Thymus (tissue), 11 donors: ENCODE measurements at regions not wholly inside any gene's neighbourhood (a gene's known extent, or its start where the extent isn't known, plus 50 kb on each side); places are given as distances from the start of the nearest gene placed in this dataset.

Experiments
- DNase-seq, 9 donors: peaks; one replicate each; pipeline ENCODE4 v3.0.0-alpha.2; 2013; ENCODE audit warnings: low spot score in 9 of 9, low read depth in 6 of 9, missing footprints in 1 of 9
- H3K27ac ChIP-seq, 2 donors: one replicate each; pipeline ENCODE4 v1.5.1; 2013; ENCODE audit warnings: control low read depth in 1 of 2, low read depth in 1 of 2, low read length in 1 of 2, mild to moderate bottlenecking in 1 of 2, moderate library complexity in 1 of 2
- H3K27me3 ChIP-seq, 2 donors: one replicate each; pipeline ENCODE4 v1.5.1; 2013; ENCODE audit warnings: low read length in 1 of 2; ENCODE audit not compliant: control insufficient read depth in 2 of 2, insufficient read depth in 1 of 2
- H3K36me3 ChIP-seq, 2 donors: one replicate each; pipeline ENCODE4 v1.5.1; 2013; ENCODE audit warnings: low read length in 1 of 2, mild to moderate bottlenecking in 1 of 2, moderate library complexity in 1 of 2; ENCODE audit not compliant: control insufficient read depth in 2 of 2, insufficient read depth in 2 of 2
- H3K4me1 ChIP-seq, 2 donors: one replicate each; pipeline ENCODE4 v1.5.1; 2013; ENCODE audit warnings: low read length in 2 of 2; ENCODE audit not compliant: control insufficient read depth in 2 of 2, insufficient read depth in 2 of 2
- H3K4me3 ChIP-seq, 2 donors: one replicate each; pipeline ENCODE4 v1.5.1; 2013; ENCODE audit warnings: low read length in 2 of 2, control low read depth in 1 of 2, mild to moderate bottlenecking in 1 of 2
- H3K9me3 ChIP-seq, 2 donors: one replicate each; pipeline ENCODE4 v1.5.1; 2013; ENCODE audit warnings: low read length in 1 of 2, mild to moderate bottlenecking in 1 of 2; ENCODE audit not compliant: control insufficient read depth in 2 of 2, insufficient read depth in 1 of 2
- WGBS: extraction: QIAGEN DNeasy Blood & Tissue Kit; methylation state at CpG from one replicate; pipeline ENCODE4 v1.1.7; 2013; 5-methylcytosine and 5-hydroxymethylcytosine counted together
- donor health status: healthy.

GRCh38 chr20:51195990-51196389 is 173.1 kb upstream of the KCNG1 start:
- 89% methylated on average over 5 of the region's 5 CpGs for WGBS
- H3K27ac ChIP-seq, result no peak overlapping the region
- no peaks in the 10 kb centered on the region for H3K36me3 ChIP-seq
- H3K9me3 ChIP-seq, result no peaks in the 10 kb centered on the region
- no peaks in the 10 kb centered on the region for H3K27me3 ChIP-seq
- DNase-seq, result no peak
- no peak overlapping the region for H3K4me3 ChIP-seq
- H3K4me1 ChIP-seq, result no peaks in the 10 kb centered on the region

DNA sequence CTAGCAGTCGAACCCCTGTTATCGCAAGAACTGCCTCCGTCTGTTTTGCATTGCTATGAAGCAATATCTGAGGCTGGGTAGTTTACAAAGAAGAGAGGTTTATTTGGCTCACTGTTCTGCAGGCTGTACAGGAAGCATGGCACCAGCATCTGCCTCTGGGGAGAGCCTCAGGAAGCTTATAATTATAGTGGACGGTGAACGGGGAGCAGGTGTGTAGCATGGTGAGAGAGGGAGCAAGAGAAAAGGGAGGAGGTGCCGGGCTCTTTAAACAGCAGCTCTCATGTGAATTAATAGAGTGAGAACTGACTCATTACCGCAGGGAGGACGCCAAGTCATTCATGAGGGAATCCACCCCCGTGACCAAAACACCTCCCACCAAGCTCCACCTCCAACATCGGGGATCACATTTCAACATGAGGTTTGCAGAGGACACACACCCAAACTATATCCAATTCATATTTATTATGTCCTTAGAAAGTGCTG is 172.6 kb upstream of the KCNG1 start:
- WGBS, result 85% methylated on average over 10 of the region's 10 CpGs
- no peak for DNase-seq
- H3K27ac ChIP-seq, result no peak overlapping the region
- H3K4me3 ChIP-seq, result no peak overlapping the region
- no peaks in the 10 kb centered on the region for H3K27me3 ChIP-seq
- no peaks in the 10 kb centered on the region for H3K36me3 ChIP-seq
- H3K4me1 ChIP-seq, result no peaks in the 10 kb centered on the region
- no peaks in the 10 kb centered on the region for H3K9me3 ChIP-seq

DNA sequence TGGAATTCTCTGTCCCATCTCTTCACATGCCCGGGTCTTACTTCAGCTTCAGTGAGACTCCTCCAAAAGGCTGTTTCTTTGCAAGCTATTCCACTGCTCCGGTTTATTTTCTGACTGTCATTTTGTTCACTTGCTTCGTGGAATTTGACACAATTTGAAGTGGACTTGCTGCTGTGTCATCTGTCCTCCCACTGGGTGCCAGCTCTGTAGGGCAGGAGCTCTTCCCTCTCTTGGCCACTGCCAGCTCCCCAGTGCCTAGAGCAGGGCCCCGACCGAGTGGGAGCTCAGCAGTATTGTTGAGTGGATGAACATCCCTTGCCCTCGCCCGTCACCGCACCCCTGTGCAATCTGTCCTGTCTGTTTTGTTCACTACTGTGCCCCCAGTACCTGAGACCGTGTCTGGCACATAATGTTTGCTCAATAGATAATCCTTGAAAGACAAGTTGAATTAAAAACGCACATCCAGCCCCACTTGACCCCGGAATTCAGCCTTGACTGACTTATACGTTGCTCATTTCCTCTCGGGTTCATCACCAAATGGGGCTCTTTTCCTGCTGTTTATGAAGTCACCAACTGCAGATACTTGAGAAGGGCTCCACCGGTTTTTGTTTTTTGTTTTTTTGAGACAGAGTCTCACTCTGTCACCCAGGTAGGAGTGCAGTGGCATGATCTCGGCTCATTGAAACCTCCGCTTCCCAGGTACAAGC is 170.3 kb upstream of the KCNG1 start:
- Histone ChIP-seq H3K27me3 (no peaks in the 10 kb centered on the region), H3K27ac (no peak overlapping the region), H3K4me3 (no peak overlapping the region), H3K36me3 (no peaks in the 10 kb centered on the region), H3K4me1 (no peaks in the 10 kb centered on the region), H3K9me3 (no peaks in the 10 kb centered on the region)
- WGBS, result 87% methylated on average over 16 of the region's 16 CpGs
- DNase-seq, result no peak

GRCh38 chr20:51190783-51191180 is 167.9 kb upstream of the KCNG1 start:
- DNase-seq, result no peak
- WGBS, result 94% methylated on average over 12 of the region's 12 CpGs
- no peak overlapping the region for H3K4me3 ChIP-seq
- H3K27ac ChIP-seq, result no peak overlapping the region
- no peaks in the 10 kb centered on the region for H3K4me1 ChIP-seq
- H3K27me3 ChIP-seq, result no peaks in the 10 kb centered on the region
- no peaks in the 10 kb centered on the region for H3K9me3 ChIP-seq
- H3K36me3 ChIP-seq, result no peaks in the 10 kb centered on the region

- WGBS, result 84% methylated on average over 12 of the region's 12 CpGs
- no peaks in the 10 kb centered on the region for H3K9me3 ChIP-seq
- H3K27me3 ChIP-seq, result no peaks in the 10 kb centered on the region
- no peak overlapping the region for H3K4me3 ChIP-seq
- no peaks in the 10 kb centered on the region for H3K4me1 ChIP-seq
- no peak for DNase-seq
- no peaks in the 10 kb centered on the region for H3K36me3 ChIP-seq
- H3K27ac ChIP-seq, result no peak overlapping the region
These were observed 167.2 kb upstream of the KCNG1 start for GRCh38 chr20:51189814-51190782.

DNA sequence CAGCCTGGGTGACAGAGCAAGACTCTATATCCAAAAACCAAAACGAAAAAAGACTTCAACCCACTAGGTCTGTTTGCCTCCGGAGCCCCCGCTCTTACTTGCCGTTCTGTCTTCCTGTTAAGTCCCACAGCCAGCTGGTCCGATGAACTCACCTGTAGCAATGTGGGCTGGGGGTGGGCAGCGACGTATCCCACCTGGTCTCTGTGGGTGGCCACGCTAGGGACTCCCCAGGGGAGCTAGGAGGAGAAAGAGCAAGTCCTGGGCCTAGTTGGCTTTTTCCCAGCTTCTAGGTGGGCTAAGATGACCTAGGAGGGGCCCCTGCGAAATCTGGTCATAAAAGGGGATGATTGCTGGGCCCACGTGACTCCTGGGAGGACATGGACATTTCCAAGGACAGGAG is 166.0 kb upstream of the KCNG1 start:
- no peak for DNase-seq
- Histone ChIP-seq H3K27me3 (no peaks in the 10 kb centered on the region), H3K4me1 (no peaks in the 10 kb centered on the region), H3K36me3 (no peaks in the 10 kb centered on the region), H3K9me3 (no peaks in the 10 kb centered on the region), H3K27ac (no peak overlapping the region), H3K4me3 (no peak overlapping the region)
- WGBS, result 89% methylated on average over 10 of the region's 10 CpGs

DNA sequence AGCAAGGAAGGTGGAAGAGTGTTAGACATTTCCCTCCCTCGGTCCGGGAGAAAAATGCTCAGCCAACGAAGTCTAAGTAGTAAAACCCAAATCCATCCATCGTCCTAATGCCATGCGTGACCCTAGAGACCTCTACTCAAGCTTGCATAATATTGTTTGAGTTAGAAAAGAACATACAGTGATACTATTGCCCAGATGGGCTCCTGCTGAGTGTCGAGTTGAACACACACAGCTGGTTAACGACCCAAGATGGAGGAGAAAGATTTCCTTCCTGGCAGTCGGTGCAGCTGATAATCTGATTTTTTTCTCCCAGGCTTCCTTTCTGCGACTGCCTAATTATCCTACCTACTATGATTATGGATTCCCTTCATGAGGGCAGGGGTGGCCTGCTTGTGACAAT is 164.4 kb upstream of the KCNG1 start:
- no peak overlapping the region for H3K27ac ChIP-seq
- no peaks in the 10 kb centered on the region for H3K36me3 ChIP-seq
- H3K27me3 ChIP-seq, result no peaks in the 10 kb centered on the region
- no peak for DNase-seq
- no peaks in the 10 kb centered on the region for H3K9me3 ChIP-seq
- H3K4me1 ChIP-seq, result no peaks in the 10 kb centered on the region
- 48% methylated on average over 9 of the region's 9 CpGs for WGBS
- H3K4me3 ChIP-seq, result no peak overlapping the region

- Histone ChIP-seq H3K4me3 (no peak overlapping the region), H3K36me3 (no peaks in the 10 kb centered on the region), H3K4me1 (no peaks in the 10 kb centered on the region), H3K9me3 (no peaks in the 10 kb centered on the region), H3K27ac (no peak overlapping the region), H3K27me3 (no peaks in the 10 kb centered on the region)
- no peak for DNase-seq
- 70% methylated on average over 4 of the region's 4 CpGs for WGBS
These were observed 163.0 kb upstream of the KCNG1 start for GRCh38 chr20:51185861-51186260.

DNA sequence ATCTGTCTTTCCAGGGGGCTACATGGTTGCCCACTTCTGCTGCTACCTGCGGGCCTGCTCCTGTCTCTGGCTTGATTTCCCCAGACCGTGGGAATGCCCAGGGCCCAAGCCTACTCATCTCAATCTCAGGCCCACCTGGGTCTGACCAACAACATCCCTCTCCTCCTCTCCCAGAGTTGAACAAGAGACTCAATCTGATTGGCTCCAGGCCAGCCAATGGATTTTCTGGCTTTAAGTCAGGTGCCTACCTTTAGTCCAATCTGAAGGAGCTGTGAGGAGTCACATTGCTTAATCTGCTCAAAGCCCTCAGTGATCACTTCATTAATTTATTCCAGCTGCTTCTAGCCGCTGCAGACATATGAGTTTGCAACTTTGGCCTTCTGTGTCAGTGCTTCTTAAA is 162.4 kb upstream of the KCNG1 start:
- no peak for DNase-seq
- WGBS, result 92% methylated on average over 3 of the region's 3 CpGs
- H3K4me1 ChIP-seq, result no peaks in the 10 kb centered on the region
- H3K36me3 ChIP-seq, result no peaks in the 10 kb centered on the region
- no peak overlapping the region for H3K27ac ChIP-seq
- H3K9me3 ChIP-seq, result no peaks in the 10 kb centered on the region
- H3K27me3 ChIP-seq, result no peaks in the 10 kb centered on the region
- no peak overlapping the region for H3K4me3 ChIP-seq
